LoVo (cell line): ENCODE measurements at regions not wholly inside any gene's neighbourhood (a gene's known extent, or its start where the extent isn't known, plus 50 kb on each side); places are given as distances from the start of the nearest gene placed in this dataset.
A peak's percentile ranks its signal among the peaks of the same experiment; 100 is the strongest.
"Not testable (repeated sequence)": the region's sequence is repeated elsewhere in the genome, so short reads cannot be mapped to it uniquely, and the experiment has no call there.

ENCODE experiments used
- DNase-seq: peaks from one replicate; pipeline ENCODE4 v3.0.0-alpha.2; 2016; ENCODE audit warnings: low spot score

DNA sequence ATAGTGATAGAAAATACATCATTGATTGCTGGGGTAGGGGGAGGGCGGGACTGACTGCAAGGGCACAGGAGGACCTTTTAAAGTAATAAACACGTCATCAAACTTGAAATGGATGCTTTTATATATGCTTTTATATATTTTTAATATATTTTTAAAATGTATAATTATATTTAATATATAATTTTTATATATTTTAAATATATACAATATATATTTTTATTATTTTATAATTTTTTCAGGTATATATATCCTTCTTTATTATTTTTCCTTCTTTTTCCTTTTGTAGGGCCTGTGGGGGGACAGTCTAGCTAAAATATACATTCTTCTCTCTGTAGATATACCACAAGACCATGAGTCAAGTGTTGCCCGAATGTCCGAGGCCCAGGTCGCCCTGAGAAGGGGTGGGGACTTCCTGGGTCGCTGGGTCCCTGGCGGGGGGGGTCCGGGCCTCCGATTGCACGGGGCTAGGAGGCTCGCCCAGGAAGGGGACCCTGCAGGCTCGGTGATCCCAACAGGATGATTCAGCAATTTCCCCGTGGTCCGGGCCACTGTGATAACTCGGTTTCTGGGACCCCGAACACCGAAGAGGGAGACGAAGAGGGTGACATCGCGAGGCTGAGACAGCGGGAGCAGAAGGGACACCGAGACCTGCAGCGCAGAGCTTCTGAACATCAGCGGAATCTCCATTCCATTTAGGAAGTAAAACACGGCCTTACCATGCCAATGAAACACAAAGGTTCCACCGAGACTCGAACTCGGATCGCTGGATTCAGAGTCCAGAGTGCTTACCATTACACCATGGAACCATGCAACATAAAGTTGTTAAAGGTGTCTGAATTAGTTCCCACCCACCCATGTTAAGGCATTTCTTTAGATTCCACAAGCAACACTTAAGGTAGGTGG is 112.5 kb upstream of the NBPF11 start:
- DNase-seq: no peak

- no peak for DNase-seq
These were observed 111.8 kb upstream of the NBPF11 start for GRCh38 chr1:148263906-148264255.

- peak; percentile 86 for DNase-seq
These were observed 111.2 kb upstream of the NBPF11 start for GRCh38 chr1:148263128-148263905.

- not testable (repeated sequence) for DNase-seq
These were observed 109.6 kb upstream of the NBPF11 start for GRCh38 chr1:148261684-148262083.

DNA sequence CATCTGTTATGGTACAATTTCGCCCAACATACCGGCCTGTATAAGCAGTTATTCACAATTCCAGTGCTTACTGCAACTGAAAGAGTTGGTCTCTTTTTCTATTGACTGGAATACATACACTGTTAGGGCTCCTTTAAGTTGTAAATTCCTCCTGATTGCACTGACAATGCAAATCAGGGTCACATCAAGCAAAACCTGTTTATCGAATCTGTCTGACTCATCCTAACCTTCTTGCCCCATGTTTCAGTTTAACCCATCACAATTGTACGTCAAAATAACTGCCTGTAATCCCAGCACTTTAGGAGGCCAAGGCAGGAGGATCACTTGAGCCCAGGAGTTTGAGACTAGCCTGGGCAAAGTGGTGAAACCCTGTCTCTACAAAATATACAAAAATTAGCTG is 105.8 kb upstream of the NBPF11 start:
- not testable (repeated sequence) for DNase-seq

- peak; percentile 24 for DNase-seq
These were observed 102.7 kb upstream of the NBPF11 start for GRCh38 chr1:148254611-148255429.

- not testable (repeated sequence) for DNase-seq
These were observed 101.7 kb upstream of the NBPF11 start for GRCh38 chr1:148253808-148254207.

GRCh38 chr1:148248798-148249197 is 96.7 kb upstream of the NBPF11 start:
- DNase-seq: not testable (repeated sequence)

DNA sequence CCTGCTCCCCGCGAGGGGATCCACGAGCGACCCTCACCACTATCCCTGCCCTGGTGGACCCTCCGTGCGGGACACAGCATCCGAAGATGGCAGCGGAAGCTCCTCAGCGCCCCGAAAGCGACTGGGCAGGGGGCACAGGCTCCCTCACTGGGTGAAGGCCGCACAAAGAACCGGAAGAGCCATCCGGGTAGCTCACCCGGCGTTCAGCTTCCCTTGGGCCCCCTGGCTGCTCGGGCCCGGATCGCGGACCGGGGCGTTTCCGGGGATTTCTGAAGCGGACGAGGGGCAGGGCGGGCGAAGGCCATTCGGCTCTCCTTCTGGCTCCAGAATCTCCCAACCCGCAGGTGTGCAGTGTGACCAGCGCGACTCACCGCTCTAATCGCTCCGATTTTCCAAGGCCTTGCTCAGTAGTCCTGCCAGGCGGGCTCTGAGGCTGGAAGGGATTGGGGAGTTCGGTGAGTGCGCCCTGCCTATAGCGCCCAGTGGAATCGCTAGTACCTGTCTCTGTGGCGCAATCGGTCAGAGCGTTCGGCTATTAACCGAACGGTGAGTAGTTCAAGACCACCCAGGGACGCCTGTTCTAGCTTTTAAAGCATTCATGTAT is 94.3 kb upstream of the NBPF11 start:
- DNase-seq: not testable (repeated sequence)

DNA sequence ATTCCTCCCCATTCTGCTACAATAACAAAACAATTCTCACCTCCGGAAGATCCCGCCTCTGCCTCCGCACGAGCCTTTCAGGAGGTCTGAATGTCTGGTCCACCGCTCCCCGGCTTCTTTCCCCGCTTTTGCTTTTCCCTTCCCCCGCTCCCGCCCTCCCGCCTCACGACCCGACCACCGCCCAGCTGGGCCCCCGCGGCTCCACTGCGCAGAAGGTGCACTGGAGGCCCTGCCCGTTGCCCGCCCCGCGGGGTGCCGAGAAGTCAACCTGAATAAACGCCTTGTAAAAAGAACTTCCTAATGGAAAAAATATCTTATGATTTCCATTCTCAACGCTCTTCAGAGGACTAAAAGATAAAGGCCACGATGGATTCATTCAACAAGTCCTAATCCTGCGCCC is 93.8 kb upstream of the NBPF11 start:
- not testable (repeated sequence) for DNase-seq

DNA sequence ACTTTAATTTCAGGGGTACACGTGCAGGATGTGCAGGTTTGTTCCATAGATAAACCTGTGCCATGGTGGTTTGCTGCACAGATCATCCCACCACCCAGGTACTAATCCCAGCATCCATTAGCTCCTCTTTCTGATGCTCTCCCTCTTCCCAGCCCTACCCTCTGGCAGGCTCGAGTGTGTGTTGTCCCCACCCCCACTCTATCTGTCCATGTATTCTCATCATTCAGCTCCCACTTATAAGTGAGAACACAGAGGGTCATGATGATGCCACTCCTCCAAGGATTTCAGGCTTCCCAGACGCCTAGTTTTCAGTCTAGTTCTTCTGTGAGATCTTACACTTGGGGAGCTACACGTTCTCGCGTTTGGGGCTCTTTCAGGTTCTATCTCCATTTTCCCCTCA is 93.4 kb upstream of the NBPF11 start:
- DNase-seq: not testable (repeated sequence)

- not testable (repeated sequence) for DNase-seq
These were observed 81.2 kb upstream of the NBPF11 start for GRCh38 chr1:148233250-148233649.

GRCh38 chr1:148228846-148229245 is 76.8 kb upstream of the NBPF11 start:
- not testable (repeated sequence) for DNase-seq

DNA sequence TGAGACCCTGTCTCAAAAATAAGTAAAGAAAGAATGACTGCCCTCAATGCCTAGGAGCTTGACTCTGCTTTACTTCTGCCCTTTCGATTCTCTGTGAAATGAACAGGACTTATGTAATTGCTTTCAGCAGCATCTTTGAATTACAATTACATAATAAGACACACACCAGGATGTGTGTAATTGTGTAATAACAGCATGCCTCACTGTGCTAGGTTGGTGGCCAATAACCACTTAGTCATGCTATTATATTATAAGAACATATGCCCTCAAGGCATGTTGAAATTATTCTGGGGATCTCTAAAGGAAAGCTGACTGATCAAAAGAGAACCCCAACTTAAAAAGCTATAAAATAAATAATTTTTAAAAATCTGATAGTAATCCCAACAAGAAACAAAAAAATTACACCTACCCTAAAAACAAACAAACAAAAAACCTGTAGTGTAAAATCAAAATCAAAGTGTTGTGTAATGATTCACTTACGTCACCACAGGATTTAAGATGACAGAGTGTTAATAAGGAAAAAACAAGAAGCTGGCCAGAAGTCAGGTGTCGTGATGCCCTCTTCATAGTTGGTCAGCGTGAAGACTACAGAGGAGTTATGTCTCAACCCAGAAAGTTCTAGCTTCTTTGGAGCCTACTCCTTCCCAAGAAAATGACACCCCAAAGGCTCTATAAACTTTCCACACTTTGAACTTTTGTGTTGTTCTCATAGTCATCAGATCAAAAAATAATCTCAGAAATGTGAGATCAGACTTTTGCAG is 70.5 kb upstream of the NBPF11 start:
- not testable (repeated sequence) for DNase-seq

- DNase-seq: not testable (repeated sequence)
These were observed 69.5 kb upstream of the NBPF11 start for GRCh38 chr1:148221593-148221992.

- DNase-seq: not testable (repeated sequence)
These were observed 67.1 kb upstream of the NBPF11 start for GRCh38 chr1:148219229-148219628.

DNA sequence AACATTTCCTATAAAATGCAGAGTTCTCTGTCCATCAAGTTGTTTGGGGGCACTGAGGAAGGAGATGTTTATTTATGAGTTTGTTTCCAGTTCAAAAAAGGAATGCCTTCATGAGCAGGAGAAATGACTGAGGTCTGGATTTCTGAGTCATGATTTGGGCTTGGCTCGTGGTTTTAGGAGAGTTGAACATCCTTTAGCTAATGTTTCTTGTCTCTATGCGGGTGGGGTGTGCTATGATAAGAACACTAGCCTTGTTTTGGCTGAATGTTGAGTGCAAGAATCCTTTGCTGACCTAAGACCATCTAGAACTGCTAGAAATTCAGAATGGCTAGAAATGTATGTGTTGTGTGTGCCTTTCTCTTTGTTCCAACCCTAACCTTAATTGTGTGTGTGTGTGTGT is 59.1 kb upstream of the NBPF11 start:
- not testable (repeated sequence) for DNase-seq

DNA sequence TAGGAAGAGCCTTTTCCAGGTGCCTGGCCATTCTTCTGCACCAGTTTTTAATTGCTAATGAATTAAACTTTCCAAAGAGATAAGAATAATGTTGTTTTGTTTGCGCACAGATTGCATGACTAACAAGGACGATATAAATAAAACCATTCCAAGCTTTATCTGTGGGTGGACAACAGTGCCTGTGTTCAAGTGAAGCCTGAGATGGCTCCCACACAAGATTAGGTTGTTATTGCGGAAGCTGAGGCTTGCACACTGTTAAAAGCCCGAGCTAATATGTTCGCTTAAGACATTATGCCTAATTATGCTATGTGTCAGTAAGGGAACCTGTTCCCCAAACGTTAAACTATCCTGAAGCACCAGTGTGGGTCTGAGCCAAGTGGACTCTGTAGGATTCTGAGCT is 58.5 kb upstream of the NBPF11 start:
- not testable (repeated sequence) for DNase-seq

DNA sequence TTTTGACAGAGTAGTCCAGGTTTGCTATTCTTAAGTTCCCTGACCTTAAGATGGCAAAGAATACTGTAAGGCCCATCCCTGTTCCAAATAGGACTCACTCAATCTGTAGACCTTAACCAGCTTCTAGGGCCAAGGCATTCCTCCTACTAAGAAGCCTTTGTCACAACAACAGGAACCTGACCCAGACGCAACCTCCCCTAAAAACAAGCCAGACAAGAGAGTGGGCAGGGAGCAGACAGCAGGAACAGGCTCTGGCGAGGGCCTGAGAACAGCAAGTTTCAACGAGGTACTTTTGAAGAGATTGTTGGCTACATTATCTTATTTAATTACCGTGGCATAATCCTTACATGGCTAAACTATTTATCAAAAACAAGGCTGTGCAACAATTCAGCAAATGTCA is 58.1 kb upstream of the NBPF11 start:
- DNase-seq: not testable (repeated sequence)

GRCh38 chr1:148202013-148202412 is 49.9 kb upstream of the NBPF11 start:
- DNase-seq: not testable (repeated sequence)
